ENCODE measurements at regions not wholly inside any gene's neighbourhood (a gene's known extent, or its start where the extent isn't known, plus 50 kb on each side); places are given as distances from the start of the nearest gene placed in this dataset.

DNA sequence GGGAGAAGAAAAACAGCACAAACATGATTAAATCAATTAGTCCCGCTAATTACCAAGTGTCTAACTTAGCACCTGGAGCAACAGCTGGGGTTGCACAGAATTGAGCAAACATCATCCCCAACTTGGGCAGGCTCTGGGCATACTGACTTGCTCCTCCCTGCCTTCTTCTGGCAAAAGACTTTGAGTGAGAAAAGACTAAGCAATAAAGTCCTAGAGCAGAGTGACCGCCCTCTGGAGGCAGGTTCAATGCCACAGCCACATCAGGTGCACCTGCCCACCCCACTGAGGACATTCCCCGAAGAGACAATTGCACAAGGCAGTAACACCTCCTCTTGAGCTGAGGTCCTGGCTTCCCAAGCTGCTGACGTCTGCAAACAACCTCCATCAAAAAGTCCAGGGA, 358.3 kb downstream of the SOX9 start:
- DNase-seq: no peak

DNA sequence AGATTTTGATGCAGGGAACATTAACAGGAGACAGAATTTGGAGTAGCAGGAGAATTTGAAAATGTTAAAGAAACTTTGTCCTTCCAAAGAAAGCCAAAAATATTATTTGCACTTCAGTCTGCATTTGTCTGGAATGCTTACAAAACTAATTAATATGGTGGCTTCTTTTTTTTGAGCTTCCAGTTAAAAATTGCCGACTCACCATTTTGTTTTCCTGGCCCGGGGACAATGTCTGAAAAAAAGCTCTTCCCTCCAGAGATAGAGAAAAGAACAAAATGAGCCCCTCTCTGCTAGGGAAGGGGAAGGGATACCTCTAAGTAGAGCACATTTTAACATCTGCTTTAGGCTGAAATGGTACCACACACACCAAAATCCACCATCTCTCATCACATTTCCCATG, 360.8 kb downstream of the SOX9 start:
- DNase-seq: no peak

DNA sequence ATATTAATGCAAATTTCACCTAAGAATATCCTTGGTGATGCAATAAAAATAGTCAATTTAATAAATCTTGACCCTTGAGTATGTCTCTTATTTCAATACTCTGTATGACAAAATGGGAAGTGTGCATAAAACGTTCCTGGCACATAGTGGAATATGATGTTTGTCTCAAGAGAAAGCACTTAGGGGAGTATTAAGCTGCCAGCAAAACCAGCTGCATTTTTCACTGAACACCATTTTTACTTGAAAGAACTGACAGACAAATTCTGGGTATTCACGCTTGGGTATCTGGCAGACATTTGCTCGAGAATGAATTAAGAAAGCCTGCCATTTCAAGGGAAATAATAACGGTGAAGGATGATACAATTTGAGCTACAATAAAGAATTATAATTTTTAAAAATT, 364.8 kb downstream of the SOX9 start:
- DNase-seq: no peak

DNA sequence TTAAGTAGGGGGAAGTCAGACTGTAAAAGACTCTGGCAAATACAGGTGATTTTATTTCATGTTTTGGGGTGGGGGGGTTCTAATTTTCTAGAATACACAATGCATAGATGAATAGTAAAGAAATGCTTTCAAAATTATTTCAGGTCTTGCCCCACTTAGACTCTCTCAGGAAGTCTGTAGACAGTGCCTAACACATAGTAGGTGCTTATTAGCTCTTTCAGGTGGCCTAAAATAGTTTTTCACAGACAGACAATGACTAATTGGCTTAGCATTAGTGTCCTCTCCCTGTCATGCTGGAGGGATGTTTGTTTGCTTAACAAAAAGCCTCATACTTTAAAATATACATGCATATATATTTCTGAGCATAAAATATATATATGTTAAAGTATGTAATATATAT, 366.0 kb downstream of the SOX9 start:
- no peak for DNase-seq

DNA sequence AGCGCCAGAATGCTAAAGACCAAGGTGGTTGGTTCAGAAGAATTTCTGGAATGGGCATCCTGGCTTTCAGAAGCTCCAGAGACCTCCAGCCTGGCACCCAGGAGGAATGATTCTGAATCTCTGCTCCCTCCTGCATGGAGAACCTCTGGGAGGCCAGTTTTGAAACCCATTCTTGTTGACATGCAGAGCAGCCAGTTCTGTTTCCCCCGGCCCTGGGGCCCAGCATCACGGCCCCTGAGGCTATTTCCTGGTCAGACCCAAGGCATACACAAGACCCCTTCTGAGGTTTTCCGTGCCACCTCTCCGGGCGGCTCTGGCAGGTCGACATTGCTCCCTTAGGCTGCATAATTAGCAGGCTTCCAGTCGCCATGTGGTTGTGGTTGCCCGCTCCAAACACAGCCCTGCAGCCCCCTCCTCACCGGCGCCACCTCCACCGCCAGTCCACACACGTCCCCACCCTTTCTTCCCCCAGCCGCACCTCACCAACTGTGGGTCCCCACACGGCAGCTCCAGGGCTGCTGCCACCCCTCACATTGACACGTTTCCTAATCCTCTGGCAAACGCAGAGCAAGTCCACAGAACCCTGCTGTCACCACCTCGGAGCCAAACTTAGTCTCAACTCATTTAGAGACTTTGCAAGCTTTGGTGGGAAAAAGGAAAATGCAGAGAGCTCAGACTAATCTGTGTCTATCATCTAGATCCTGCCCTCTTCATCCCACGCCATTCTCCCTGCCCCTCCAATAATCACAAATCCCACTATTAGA, 367.1 kb downstream of the SOX9 start:
- no peak for DNase-seq

DNA sequence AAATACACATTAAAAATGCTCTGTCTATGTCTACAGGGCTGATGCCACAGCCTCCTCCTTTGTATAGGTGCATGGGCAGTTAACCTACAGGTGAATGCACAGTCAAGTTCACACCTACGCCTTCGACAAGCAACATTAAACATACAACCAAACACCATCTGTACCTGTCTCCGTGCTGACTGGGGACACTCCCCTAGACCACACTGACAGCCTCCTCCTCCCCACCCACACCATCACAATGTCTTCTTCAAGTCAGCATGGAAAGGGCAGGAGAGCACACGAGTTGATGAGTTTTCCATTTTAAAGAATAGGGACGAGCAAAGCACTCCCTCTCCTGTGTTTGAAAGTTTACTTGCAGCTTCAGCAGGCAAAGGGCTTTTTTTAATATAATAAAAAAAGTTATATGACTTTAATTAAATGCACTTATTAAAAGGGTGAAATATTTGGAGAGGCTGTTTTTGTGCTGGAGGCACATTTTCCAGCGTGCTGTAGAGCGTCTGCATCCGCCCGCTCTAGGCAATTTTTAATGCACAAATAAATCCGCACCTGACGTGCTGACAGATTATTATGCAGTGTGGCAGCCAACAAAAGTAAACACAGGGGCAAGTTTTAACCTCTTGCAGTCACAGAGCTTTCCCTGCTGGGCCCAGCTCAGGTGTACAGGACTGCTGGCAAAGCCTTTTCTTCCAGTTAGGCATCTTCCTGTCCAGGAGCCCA, 367.9 kb downstream of the SOX9 start:
- peak; percentile 58 for DNase-seq

DNA sequence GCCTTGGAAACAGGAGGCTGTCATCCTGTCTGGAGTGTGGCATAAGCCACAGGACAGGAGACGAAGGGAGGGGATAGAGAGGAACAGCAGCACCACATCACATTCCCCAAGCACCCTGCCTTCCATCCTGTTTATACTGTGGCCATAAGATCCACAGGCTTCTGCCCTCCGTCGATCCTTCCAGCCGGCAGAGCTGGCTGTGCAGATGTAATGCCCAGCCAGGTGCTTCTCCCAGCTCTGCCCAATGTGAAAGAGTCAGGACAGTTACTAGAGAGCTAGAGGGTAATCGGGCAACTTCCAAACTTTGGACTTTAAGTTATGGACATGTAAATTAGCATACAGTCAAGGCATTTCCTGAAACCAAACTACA, 368.4 kb downstream of the SOX9 start:
- DNase-seq: no peak

DNA sequence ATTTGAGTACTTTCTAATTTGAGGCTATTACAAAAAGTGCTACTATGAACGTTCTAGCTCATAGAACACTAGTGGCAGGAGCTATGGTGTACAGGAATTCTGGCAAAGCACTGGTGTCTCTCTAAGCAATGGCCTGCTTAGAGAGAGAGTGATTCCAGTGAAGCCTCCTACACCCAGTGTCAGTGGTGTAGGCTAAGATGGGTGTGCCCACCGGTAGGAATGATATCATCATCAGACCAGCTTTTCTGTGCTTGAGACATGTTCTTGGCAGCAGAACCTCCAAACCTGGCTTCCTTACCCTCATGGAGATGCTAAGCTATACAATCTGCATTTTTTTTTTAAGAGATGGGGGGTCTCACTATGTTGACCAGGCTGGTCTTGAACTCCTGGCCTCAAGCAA, 370.3 kb downstream of the SOX9 start:
- DNase-seq: no peak

DNA sequence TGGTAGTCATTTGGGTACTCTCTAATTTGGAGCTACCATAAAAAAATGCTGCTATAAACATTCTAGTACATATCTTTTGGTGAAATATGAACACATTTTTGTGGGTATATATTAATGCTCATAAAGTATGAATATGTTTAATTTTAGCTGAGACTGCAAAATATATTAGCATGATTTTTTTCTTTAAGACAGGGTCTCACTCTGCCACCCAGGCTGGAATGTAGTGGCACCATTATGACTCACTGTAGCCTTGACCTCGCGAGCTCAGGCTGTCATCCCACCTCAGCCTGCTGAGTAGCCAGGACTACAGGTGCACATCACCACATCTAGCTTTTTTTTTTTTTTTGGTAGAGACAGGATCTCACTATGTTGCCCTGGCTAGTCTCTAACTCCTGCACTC, 371.7 kb downstream of the SOX9 start:
- DNase-seq: no peak

DNA sequence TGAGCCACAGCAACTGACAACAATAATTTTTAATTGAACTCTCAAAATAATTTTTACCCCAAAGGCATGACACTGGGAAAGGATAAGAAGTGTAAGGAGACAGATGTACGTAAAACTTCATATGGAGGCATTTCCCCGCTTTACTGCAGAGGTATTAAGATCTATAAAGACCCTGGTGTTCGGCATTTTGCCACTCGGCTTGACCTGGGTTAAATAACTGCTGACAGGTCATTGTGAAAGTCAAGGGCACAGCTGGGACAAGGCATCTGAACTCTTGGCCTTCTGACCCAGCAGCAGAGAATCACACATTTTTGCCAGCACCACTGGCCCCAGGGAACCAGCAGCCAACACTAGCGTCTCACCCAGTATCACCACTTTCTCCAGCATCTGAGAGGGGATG, 372.1 kb downstream of the SOX9 start:
- DNase-seq: no peak

DNA sequence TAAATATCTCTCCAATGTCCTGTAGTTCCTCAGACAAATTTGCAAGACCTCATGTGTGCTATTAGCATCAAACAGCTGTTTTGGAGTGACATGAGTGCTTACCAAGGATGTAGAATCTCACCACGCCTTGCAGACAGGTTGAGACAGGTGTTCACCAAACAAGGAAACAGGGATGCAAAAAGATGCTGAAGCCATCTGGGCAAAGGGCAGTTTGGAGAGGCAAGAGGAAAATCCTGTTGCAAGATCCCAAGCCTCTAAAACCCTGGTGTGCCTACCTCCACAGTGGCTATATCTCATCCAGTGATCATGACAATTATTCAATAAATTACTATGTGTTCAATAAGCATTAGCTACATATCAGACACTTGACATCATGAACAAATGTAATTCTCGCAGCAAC, 373.7 kb downstream of the SOX9 start:
- DNase-seq: no peak

DNA sequence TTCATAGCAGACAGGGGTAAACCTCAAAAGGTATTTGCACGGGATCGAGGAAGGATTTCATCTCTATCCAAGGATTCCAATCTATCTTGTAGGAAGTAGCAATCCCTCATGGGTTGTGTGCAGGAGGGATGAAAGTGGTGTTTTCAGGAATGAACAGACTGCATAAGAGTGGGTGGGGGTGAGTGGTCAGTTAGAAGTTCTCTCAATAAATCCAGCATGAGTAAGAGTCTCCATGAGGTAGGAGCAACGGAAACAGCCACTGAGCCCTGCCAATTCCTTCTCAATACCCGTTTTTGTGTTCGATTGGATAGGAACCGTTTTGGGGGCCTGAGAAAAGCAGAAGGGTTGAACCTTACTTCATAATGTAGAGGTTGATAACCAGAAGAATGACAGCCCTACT, 375.6 kb downstream of the SOX9 start:
- no peak for DNase-seq

DNA sequence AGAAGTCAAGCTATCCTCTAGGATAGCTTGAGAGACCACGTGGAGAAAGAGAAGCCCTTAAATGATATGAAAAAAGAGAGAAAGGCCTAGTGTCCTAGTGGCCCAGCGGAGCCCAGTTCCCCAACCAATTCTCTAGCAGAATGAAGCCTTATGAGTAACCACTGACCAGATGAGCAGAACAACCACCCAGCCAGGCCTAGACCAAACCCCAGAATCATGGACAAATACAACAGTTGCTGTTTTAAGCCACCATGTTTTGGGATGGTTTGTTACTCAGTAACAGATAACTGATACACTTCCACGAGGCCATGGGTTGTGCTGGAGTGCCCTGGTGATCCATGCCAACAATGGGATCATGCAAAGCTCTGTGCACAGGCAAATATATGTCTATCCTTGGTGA, 377.1 kb downstream of the SOX9 start:
- DNase-seq: no peak

DNA sequence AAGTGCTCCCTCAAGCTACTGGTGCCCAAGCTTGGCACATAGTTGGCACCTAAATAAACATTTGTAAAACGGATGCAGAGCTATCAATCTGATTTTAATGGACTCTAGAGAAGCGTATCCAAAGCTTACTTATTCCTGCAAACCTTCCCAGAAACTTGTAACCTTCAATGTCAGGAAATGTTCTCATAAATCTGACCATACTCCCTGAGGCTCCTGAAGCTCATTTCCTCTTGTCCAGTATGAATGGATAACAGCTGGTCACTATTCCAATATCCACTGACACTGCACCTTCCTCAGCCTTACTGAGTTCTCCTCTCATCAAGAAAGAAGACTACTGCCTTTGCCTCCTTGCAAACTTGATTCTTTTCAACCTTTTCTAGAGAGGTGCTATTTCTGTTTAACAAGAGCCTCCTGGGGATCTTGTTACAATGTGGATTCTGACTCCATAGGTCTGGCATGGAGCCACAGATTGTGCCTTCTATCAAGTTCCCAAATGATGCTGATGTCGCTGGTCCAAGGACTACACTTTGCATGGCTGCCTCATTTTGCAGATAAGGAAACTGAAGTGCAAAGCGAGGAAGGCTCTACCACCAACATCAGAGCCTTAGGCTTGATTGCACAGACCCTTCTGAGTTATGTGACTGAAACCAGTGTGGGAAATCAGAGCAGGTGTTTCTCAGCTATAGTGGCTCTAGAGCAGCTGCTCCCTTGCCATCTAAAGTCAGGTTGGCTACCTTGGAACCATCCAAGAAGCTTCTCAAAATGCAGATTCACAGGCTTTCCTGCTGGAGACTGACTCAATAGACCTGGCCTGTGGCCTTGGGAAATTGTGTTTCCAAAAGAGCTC, 377.8 kb downstream of the SOX9 start:
- peak; percentile 42 for DNase-seq

DNA sequence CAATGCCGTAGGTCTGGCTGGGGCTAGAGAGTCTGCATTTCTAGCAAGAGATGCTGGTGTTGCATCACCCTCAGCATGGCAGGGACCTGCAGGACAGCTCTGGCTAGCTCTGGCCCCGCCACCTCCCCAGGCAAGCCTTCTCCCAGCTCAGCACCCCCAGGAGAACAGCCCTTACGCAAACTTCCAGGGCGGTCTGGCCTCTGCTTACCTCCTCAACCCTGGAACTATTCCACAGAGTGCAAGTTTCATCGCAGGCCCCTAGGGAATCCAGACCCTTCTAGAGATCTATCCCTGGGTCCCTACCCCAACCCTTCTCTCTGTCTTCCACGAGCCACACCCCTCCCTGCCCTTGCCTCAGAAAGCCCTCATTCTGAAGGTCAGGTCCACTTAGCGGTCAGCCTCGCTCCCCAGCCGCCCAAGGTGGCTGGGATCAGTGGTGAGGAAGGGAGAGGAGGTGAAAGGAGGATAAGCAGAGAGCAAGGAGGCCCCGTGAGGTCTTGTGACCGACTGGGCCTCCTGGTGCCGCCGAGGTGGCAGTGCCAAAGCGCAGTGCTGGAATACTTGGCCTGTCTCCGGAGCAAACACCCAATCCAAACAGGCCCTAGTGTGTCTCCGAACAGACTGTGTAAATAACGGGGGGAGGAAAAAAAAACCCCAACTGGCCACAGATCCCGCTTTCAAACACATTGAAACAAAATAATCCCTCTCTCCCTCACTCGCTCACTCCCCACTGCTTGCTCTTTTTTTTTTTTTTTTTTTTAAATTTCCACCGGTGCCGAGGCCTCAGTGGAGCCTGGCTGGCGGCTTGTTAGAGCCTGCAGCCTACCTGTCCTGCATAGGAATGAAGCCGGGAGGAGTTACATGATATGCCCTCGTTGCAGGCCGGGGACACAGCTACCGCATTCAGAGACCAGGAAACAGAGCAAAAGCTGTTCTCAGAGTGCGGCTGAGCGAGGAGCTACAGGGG, 380.9 kb downstream of the SOX9 start:
- no peak for DNase-seq

DNA sequence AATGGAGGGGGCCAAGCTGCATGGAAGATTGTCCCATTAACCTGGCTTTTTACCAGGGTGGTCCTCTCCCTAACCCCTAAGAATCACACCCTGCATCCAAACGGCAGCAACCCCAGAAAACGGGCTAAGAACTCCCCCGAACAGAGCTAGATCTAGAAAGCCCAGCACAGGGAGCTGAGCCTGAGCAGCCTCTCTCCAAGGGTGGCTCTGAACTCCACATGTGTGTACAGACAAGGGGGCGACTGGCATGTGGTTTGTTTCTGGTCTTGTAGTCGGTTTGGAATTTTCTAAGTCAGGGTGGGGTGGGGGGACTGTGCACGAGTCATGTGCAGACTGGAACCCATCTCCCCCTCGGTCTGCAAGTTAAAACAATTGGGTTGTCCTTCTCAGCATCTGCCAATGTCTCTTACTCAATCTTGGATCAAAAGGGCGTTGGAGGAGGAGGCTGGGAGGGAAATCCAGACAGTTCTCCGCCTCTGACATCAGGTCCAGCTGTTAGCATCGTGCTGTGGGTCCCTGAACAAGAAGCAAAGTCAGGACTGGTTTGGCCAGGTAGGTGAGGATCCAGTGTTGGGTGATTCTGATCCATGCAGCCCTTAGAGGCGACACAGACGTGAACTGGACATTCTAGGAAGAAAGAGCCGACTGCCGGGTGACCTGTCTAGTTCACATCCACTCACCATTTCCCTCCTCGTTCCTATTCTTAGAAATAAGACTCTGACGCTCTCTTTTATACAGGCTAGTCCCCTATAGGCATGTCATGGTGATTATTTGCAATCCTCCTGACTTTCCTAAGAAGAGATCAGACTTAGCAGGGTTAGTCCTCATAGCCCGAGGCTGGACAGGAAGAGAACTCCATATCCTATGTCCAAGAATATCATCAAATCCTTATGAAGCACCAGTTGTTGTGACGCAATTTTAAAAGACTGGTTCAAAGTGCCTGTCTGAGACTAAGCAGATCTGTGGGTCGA, 381.8 kb downstream of the SOX9 start:
- DNase-seq: no peak

DNA sequence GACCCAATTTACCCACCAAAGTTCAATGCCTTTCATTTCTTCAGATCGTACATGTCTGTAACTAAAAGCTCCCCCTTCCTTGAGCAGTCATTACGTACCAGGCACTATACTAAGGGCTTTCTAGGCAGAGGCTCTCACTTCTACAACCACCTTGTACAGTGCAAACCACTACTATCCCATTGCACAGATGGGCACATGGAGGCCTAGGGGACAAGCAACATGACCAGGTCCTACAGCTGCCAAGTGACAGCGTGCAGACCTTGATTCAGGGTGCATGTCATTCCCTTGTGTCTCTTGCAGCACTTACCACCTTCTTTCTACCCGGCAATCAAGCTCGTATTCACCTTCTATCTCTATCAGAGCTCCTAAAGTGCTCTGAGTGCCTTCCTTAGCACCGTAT, 382.7 kb downstream of the SOX9 start:
- DNase-seq: no peak

DNA sequence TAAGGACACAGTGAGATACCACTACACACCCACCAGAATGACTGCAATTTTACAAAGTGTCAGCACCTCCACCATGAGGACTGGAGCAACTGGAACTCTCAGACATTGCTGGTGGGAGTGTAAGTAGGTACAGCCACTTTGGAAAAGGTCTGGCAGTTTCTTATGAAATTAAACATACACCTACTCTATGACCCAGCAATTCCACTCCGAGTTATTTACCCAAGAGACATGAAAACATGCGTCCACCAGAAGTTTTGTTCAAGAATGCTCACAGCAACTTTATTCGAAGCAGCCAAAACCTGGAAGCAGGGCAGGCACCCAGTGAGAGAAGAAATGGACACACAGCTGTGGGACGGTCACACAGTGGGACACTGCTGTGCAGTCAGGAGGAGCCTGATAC, 384.0 kb downstream of the SOX9 start:
- DNase-seq: no peak

DNA sequence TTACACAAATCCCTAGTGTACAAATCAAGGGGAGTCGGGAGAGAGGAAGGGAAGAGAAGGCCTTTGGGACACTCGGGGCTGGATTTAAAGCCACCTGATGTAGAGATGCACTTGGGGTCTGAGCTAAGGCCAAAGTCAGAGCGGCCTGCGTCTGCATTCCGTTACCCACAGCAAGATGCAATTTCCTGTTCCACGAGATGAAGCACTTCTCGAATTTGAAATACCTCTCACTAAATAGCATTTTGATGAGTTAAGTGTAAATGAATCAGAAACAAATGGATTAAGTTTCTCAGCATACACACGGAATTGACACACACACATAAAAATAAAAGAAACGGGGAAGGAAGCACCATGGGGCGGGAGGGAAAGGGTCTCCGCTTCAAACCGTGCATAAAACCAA, 386.0 kb downstream of the SOX9 start:
- no peak for DNase-seq

DNA sequence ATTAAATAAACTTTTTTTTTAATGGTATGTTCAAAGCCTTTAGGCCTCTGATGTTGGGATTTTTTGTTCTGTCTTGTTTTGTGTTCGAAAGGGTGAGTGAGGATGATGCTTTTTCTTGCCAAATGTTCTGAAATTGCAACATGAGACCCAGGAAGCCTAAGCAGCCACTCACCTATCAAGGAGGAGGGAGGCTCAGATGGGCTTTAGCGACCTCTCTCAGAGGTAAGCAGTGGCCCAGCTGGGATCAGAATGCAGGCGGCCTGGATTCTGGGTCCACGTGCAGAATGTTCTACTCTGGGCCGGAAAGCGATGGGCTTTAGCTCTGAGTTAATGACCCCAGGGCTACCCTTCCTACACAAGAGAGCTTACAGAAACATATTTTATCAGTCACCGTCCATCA, 386.6 kb downstream of the SOX9 start:
- no peak for DNase-seq

DNA sequence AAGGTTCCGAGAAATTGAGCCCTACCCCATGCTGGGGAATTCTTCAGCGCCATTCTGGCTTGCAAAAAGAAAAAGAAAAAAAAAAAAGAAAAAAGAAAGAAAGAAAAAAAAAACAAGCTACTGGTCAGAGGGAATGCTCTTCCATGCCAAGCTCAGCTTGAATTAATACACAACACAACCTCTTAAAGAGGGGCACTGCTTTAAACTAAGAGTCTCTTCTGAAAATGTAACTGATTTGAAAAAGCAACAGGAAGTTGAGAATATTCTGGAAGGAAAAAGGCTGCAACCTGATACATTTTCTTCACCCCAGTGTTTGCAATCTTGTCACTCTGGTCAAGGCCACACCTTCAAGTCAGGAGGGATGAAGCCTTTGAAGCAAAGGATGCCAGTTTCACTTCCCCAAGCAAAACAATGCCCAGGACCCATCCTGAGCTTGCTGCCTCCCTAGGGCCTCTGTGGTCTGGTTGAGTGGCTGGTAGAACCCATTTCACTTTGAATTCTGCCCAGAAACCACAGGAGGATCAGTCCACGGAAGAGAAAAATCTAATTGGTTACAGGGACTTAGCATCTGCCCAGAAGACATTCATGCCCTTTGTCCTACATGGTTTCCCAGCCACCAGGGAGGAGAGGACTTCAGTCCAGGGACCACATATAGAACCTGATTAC, 389.7 kb downstream of the SOX9 start:
- DNase-seq: no peak
